ENCODE measurements at regions not wholly inside any gene's neighbourhood (a gene's known extent, or its start where the extent isn't known, plus 50 kb on each side); places are given as distances from the start of the nearest gene placed in this dataset.
"Not testable (repeated sequence)": the region's sequence is repeated elsewhere in the genome, so short reads cannot be mapped to it uniquely, and the experiment has no call there.

DNA sequence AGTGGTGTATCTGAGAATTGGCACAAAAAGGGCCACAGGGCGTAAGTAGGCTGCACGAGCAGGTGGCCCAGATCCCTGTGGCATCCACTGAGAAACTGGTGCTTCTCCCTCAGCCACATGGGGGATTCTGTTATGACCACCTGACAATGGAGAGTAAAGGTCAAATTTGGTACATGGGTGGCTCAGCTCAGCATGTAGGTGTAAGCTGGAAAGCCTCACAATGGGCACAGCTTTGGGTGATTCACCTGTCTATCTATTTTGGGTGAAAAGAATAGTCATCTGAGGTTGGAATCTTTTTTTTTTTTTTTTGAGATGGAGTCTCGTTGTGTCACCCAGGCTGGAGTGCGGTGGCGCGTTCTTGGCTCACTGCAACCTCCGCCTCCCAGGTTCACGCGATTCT is 163.4 kb upstream of the TMEM260 start:
- 93% methylated on average over 2 of the region's 9 CpGs for WGBS (ENCODE audit: insufficient coverage)
- Histone ChIP-seq H3K27ac (ENCODE audit: low read depth, low read length) (no peak overlapping the region), H3K4me3 (ENCODE audit: low read depth, low read length) (no peak overlapping the region), H3K27me3 (ENCODE audit: control insufficient read depth, insufficient read depth, low read length) (no peaks in the 10 kb centered on the region), H3K4me1 (ENCODE audit: control insufficient read depth, insufficient read depth, low read length) (no peaks in the 10 kb centered on the region), H3K36me3 (ENCODE audit: control insufficient read depth, insufficient read depth, low read length) (no peaks in the 10 kb centered on the region), H3K9me3 (ENCODE audit: control insufficient read depth, insufficient read depth, low read length) (no peaks in the 10 kb centered on the region)
- DNase-seq (ENCODE audit: low read depth in 4 of 6, low spot score in 6 of 6), result no peak

DNA sequence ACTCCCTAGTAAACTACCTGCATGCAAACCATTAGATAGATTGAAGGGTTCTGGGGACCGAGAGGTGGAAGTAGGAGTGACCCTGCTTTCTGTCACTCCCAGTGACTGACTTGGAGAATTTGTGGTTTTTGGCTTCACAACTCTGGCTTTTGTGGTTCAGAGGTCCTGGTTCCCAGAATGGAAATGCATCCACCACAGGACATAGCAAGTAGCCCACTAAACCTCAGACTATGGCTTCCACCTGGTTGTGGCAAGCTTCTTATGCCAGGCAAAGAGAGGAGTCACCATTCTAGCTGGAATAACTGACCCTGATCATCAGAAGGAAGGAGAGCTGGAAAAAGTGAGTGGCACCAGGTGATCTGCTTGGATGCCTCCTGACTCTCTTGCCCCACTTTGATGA is 162.4 kb upstream of the TMEM260 start:
- DNase-seq (ENCODE audit: low read depth in 4 of 6, low spot score in 6 of 6), result no peak
- no peak overlapping the region for H3K4me3 ChIP-seq (ENCODE audit: low read depth, low read length)
- WGBS (ENCODE audit: insufficient coverage), result no CpG with 5 or more reads among the region's 1 CpG
- no peaks in the 10 kb centered on the region for H3K9me3 ChIP-seq (ENCODE audit: control insufficient read depth, insufficient read depth, low read length)
- no peaks in the 10 kb centered on the region for H3K4me1 ChIP-seq (ENCODE audit: control insufficient read depth, insufficient read depth, low read length)
- no peak overlapping the region for H3K27ac ChIP-seq (ENCODE audit: low read depth, low read length)
- H3K36me3 ChIP-seq (ENCODE audit: control insufficient read depth, insufficient read depth, low read length), result no peaks in the 10 kb centered on the region
- H3K27me3 ChIP-seq (ENCODE audit: control insufficient read depth, insufficient read depth, low read length), result no peaks in the 10 kb centered on the region

DNA sequence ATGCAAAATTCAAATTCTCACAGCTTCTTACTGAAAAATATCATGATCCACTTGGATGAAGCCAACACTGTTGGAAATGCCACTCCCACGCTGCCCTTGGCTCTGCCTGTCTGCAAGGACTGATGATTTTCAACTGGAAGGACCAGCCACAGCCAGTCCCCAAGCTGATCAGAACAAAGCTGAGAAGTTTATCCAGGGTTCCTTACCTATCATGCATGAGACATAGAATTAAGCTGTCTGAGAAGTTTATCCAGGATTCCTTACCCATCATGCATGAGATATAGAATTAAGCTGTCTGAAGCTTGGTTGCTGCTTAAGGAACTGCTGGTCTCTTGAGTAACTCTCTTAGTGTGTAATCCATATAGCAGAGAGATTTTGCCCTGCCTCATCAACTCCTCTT is 159.8 kb upstream of the TMEM260 start:
- Histone ChIP-seq H3K27me3 (ENCODE audit: control insufficient read depth, insufficient read depth, low read length) (no peaks in the 10 kb centered on the region), H3K9me3 (ENCODE audit: control insufficient read depth, insufficient read depth, low read length) (no peaks in the 10 kb centered on the region), H3K4me3 (ENCODE audit: low read depth, low read length) (no peak overlapping the region), H3K27ac (ENCODE audit: low read depth, low read length) (no peak overlapping the region), H3K4me1 (ENCODE audit: control insufficient read depth, insufficient read depth, low read length) (peaks cover 8% of the 10 kb centered on the region), H3K36me3 (ENCODE audit: control insufficient read depth, insufficient read depth, low read length) (no peaks in the 10 kb centered on the region)
- WGBS (ENCODE audit: insufficient coverage), result 77% methylated on average over 1 of the region's 1 CpG
- DNase-seq (ENCODE audit: low read depth in 4 of 6, low spot score in 6 of 6), result no peak

DNA sequence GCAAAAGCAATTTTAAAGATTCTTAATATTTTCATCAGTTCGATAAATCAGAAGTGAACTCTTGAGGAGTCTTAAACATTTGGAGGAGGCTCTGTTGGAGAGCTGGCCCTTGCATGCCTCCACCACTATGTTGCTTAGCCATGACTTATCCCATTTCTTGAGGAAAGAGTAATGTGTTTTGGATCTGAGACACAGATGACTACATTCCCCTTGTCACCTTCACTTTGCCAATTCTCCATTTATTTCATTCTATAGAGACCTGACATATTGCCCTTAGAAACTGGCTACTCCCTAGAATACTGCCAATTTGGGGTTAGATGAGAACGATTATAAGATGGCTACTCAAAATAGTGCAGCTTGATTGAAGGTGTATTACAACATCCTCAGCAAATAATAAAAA is 157.4 kb upstream of the TMEM260 start:
- no peaks in the 10 kb centered on the region for H3K27me3 ChIP-seq (ENCODE audit: control insufficient read depth, insufficient read depth, low read length)
- no peak overlapping the region for H3K27ac ChIP-seq (ENCODE audit: low read depth, low read length)
- DNase-seq (ENCODE audit: low read depth in 4 of 6, low spot score in 6 of 6), result no peak
- H3K9me3 ChIP-seq (ENCODE audit: control insufficient read depth, insufficient read depth, low read length), result no peaks in the 10 kb centered on the region
- no peaks in the 10 kb centered on the region for H3K36me3 ChIP-seq (ENCODE audit: control insufficient read depth, insufficient read depth, low read length)
- H3K4me3 ChIP-seq (ENCODE audit: low read depth, low read length), result no peak overlapping the region
- H3K4me1 ChIP-seq (ENCODE audit: control insufficient read depth, insufficient read depth, low read length), result peaks cover 8% of the 10 kb centered on the region
- no CpG with 5 or more reads among the region's 2 CpGs for WGBS (ENCODE audit: insufficient coverage)

DNA sequence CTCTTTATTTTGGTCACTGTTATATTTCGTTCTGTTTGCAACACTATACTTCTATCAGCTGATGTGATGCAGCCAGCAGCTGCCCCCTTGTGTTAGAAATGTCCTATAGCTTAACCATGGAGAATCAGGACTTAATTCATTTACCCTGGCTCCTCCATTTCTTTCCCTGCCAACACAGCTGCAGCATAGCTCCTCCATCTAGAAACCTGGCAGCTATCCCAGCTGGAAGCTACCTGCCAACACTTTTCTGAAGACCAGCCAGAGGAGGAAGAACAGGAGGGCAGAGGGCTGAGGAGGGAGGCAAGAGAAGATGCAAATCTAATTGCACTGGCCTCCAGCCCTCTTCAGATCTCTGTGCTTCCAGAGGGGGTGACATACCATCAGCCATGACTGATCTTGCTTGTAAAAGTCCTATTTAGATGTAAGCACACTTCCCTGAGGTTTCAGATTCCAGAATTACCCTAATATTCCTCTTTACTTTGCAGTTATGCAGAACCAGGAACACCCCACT is 156.8 kb upstream of the TMEM260 start:
- Histone ChIP-seq H3K9me3 (ENCODE audit: control insufficient read depth, insufficient read depth, low read length) (no peaks in the 10 kb centered on the region), H3K27ac (ENCODE audit: low read depth, low read length) (no peak overlapping the region), H3K27me3 (ENCODE audit: control insufficient read depth, insufficient read depth, low read length) (no peaks in the 10 kb centered on the region), H3K36me3 (ENCODE audit: control insufficient read depth, insufficient read depth, low read length) (no peaks in the 10 kb centered on the region), H3K4me1 (ENCODE audit: control insufficient read depth, insufficient read depth, low read length) (peaks cover 8% of the 10 kb centered on the region), H3K4me3 (ENCODE audit: low read depth, low read length) (no peak overlapping the region)
- 0% methylated on average over 1 of the region's 1 CpG for WGBS (ENCODE audit: insufficient coverage)
- DNase-seq (ENCODE audit: low read depth in 4 of 6, low spot score in 6 of 6), result peak; percentile 75 to 96 (median 82)

DNA sequence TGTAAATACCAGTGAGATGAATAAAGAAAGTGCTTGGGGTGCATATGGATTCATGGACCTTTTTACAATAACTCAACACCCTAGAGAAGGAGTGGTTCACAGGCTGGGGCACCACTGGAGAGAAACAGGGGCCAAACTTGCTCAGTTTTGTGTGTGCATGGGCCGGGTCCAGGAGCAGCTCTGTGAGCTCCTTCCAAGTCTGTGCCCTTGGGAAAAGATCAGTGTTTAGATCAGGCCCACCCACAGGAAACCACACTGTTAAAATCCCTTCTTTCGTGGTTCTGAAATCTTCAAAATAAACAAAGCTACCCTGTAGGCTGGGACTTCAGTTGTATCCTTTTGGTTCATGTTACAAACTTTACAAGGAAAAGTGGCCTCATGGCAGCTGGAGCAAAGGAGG is 156.1 kb upstream of the TMEM260 start:
- H3K27ac ChIP-seq (ENCODE audit: low read depth, low read length), result no peak overlapping the region
- no peaks in the 10 kb centered on the region for H3K36me3 ChIP-seq (ENCODE audit: control insufficient read depth, insufficient read depth, low read length)
- no peaks in the 10 kb centered on the region for H3K27me3 ChIP-seq (ENCODE audit: control insufficient read depth, insufficient read depth, low read length)
- H3K9me3 ChIP-seq (ENCODE audit: control insufficient read depth, insufficient read depth, low read length), result no peaks in the 10 kb centered on the region
- DNase-seq (ENCODE audit: low read depth in 4 of 6, low spot score in 6 of 6), result peak in 1 of 6 donors; percentile 45
- peaks cover 8% of the 10 kb centered on the region for H3K4me1 ChIP-seq (ENCODE audit: control insufficient read depth, insufficient read depth, low read length)
- 70% methylated on average over 1 of the region's 2 CpGs for WGBS (ENCODE audit: insufficient coverage)
- H3K4me3 ChIP-seq (ENCODE audit: low read depth, low read length), result no peak overlapping the region

DNA sequence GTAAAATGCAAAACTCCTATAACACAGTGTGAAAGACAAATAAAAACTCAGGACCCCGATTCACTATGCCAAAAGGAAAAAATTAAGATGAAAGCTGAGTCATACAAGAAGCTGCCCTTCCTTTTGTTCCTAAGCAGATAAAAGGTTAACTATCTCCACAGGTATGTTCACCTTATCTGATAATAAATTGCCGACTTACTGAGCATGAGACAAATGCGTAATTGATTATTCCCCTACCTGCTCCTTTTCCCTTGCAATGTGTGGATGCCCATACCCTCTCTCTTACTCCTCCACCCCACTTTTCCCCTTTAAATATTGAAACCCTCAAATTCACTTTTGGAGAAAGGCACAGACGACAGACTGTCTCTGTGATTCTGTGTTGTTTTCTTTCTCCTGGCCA is 148.6 kb upstream of the TMEM260 start:
- Histone ChIP-seq H3K36me3 (ENCODE audit: control insufficient read depth, insufficient read depth, low read length) (no peaks in the 10 kb centered on the region), H3K27me3 (ENCODE audit: control insufficient read depth, insufficient read depth, low read length) (no peaks in the 10 kb centered on the region), H3K9me3 (ENCODE audit: control insufficient read depth, insufficient read depth, low read length) (no peaks in the 10 kb centered on the region), H3K4me1 (ENCODE audit: control insufficient read depth, insufficient read depth, low read length) (no peaks in the 10 kb centered on the region), H3K4me3 (ENCODE audit: low read depth, low read length) (no peak overlapping the region), H3K27ac (ENCODE audit: low read depth, low read length) (no peak overlapping the region)
- no peak for DNase-seq (ENCODE audit: low read depth in 4 of 6, low spot score in 6 of 6)
- WGBS (ENCODE audit: insufficient coverage), result 80% methylated on average over 3 of the region's 4 CpGs

DNA sequence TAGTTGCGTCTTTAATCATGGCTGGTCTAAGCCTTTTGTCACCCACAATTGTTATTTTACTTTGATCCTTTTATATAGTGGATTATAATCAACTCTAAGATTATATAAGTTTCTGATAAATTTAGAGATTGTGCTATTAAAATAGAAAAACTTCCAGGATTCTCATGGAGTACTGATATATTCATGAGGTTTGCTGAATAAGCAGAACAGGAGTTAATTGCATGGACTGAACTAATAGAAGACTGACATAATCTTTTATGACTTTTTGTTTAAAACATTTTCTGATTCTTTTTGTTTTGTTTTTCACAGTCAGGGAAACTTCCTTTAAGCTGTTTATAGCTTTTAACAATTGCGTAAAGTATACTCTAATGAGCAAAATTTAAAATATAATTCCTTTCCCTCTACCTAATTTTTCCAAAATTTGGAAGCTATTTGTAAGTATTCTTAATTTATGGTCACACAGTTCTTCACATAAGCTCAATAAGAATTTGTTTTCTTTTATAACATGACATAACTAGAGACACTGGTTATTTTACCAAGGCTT is 129.9 kb upstream of the TMEM260 start:
- DNase-seq (ENCODE audit: low read depth in 4 of 6, low spot score in 6 of 6), result no peak
- WGBS (ENCODE audit: insufficient coverage), result no CpG with 5 or more reads among the region's 2 CpGs
- Histone ChIP-seq H3K9me3 (ENCODE audit: control insufficient read depth, insufficient read depth, low read length) (peaks cover 7% of the 10 kb centered on the region), H3K4me3 (ENCODE audit: low read depth, low read length) (no peak overlapping the region), H3K27me3 (ENCODE audit: control insufficient read depth, insufficient read depth, low read length) (no peaks in the 10 kb centered on the region), H3K4me1 (ENCODE audit: control insufficient read depth, insufficient read depth, low read length) (no peaks in the 10 kb centered on the region), H3K36me3 (ENCODE audit: control insufficient read depth, insufficient read depth, low read length) (no peaks in the 10 kb centered on the region), H3K27ac (ENCODE audit: low read depth, low read length) (no peak overlapping the region)

DNA sequence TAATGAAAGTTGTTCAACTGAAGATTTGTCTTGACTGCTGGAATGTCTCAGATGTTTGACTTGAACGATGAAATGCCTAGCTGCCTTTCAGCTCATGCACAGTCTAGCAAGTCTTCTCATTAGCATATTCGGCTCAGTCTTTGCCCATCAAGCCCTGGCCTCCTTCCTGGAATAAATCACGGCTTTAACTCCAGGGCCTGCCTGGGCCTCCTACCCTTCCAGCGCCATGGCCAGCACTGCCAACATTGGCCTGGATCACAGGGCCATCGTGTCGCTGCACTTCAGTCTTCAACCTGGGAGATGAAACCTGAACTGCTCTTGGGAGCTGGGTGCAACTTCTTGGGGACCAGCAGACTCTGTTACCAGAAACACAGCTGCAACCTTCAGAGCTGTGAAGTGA is 126.7 kb upstream of the TMEM260 start:
- peak in 1 of 6 donors; percentile 63 for DNase-seq (ENCODE audit: low read depth in 4 of 6, low spot score in 6 of 6)
- no peaks in the 10 kb centered on the region for H3K4me1 ChIP-seq (ENCODE audit: control insufficient read depth, insufficient read depth, low read length)
- no peak overlapping the region for H3K4me3 ChIP-seq (ENCODE audit: low read depth, low read length)
- H3K27me3 ChIP-seq (ENCODE audit: control insufficient read depth, insufficient read depth, low read length), result no peaks in the 10 kb centered on the region
- no peaks in the 10 kb centered on the region for H3K36me3 ChIP-seq (ENCODE audit: control insufficient read depth, insufficient read depth, low read length)
- peaks cover 7% of the 10 kb centered on the region for H3K9me3 ChIP-seq (ENCODE audit: control insufficient read depth, insufficient read depth, low read length)
- WGBS (ENCODE audit: insufficient coverage), result 50% methylated on average over 6 of the region's 6 CpGs
- H3K27ac ChIP-seq (ENCODE audit: low read depth, low read length), result no peak overlapping the region

DNA sequence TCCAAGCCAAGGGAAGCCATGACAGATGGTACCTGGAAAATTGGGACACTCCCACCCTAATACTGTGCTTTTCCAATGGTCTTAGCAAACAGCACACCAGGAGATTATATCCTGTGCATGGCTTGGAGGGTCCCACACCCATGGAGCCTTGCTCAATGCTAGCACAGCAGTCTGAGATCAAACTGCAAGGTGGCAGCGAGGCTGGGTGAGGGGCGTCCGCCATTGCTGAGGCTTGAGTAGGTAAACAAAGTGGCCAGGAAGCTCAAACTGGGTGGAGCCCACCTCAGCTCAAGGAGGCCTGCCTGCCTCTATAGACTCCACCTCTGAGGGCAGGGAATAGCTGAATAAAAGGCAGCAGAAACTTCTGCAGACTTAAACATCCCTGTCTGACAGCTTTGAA is 124.9 kb upstream of the TMEM260 start:
- H3K27ac ChIP-seq (ENCODE audit: low read depth, low read length); H3K36me3 ChIP-seq (ENCODE audit: control insufficient read depth, insufficient read depth, low read length); H3K27me3 ChIP-seq (ENCODE audit: control insufficient read depth, insufficient read depth, low read length); DNase-seq (ENCODE audit: low read depth in 4 of 6, low spot score in 6 of 6); H3K9me3 ChIP-seq (ENCODE audit: control insufficient read depth, insufficient read depth, low read length); H3K4me1 ChIP-seq (ENCODE audit: control insufficient read depth, insufficient read depth, low read length); H3K4me3 ChIP-seq (ENCODE audit: low read depth, low read length): not testable (repeated sequence)
- WGBS (ENCODE audit: insufficient coverage), result 100% methylated on average over 3 of the region's 3 CpGs
